ENCODE measurements at regions not wholly inside any gene's neighbourhood (a gene's known extent, or its start where the extent isn't known, plus 50 kb on each side); places are given as distances from the start of the nearest gene placed in this dataset.
"Not testable (repeated sequence)": the region's sequence is repeated elsewhere in the genome, so short reads cannot be mapped to it uniquely, and the experiment has no call there.

DNA sequence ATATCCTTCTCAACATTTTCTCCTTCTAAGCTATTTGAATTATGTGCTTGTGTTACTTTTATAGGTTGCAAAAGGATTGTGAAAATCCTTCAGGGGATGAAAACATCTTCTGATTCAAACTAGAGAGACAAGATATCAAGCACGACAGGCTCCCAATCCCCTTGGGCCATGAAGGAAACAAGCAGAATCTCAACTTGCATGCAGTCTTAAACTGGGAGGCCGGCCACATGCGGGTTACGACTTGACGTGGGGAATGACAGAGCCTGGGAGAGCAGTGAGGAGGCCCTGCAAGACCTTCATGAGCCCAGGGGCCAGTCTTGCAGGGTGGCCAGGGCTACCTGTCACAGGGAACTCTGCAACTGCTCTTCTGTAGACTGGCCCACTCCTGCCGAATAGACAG lies 94.4 kb downstream of the SCN11A start:
- intact Hi-C loops (cut with DNase I; ENCODE audit: low total_unique reads) = no loop called here
- H3K4me3 ChIP-seq (ENCODE audit: low read depth, poor library complexity, severe bottlenecking) = no peak overlapping the region
- DNase-seq (ENCODE audit: low spot score in 2 of 2) = no peak
- no peak for TF ChIP-seq POLR2A (IDR thresholded peaks at IDR 0.05)
- WGBS, 2 donors = 45 to 49% methylated on average over 6 of the region's 6 CpGs

GRCh38 chr3:38952721-38953120 lies 99.0 kb downstream of the SCN11A start:
- DNase-seq (ENCODE audit: low spot score in 2 of 2) = no peak
- H3K4me3 ChIP-seq (ENCODE audit: low read depth, poor library complexity, severe bottlenecking) = no peak overlapping the region
- TF ChIP-seq POLR2A (IDR thresholded peaks at IDR 0.05) = no peak
- TF ChIP-seq, protein P1, sequence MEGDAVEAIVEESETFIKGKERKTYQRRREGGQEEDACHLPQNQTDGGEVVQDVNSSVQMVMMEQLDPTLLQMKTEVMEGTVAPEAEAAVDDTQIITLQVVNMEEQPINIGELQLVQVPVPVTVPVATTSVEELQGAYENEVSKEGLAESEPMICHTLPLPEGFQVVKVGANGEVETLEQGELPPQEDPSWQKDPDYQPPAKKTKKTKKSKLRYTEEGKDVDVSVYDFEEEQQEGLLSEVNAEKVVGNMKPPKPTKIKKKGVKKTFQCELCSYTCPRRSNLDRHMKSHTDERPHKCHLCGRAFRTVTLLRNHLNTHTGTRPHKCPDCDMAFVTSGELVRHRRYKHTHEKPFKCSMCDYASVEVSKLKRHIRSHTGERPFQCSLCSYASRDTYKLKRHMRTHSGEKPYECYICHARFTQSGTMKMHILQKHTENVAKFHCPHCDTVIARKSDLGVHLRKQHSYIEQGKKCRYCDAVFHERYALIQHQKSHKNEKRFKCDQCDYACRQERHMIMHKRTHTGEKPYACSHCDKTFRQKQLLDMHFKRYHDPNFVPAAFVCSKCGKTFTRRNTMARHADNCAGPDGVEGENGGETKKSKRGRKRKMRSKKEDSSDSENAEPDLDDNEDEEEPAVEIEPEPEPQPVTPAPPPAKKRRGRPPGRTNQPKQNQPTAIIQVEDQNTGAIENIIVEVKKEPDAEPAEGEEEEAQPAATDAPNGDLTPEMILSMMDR (IDR thresholded peaks at IDR 0.05) = no peak
- 88 to 97% methylated on average over 1 of the region's 1 CpG for WGBS, 2 donors
- intact Hi-C loops (cut with DNase I; ENCODE audit: low total_unique reads) = no loop called here

DNA sequence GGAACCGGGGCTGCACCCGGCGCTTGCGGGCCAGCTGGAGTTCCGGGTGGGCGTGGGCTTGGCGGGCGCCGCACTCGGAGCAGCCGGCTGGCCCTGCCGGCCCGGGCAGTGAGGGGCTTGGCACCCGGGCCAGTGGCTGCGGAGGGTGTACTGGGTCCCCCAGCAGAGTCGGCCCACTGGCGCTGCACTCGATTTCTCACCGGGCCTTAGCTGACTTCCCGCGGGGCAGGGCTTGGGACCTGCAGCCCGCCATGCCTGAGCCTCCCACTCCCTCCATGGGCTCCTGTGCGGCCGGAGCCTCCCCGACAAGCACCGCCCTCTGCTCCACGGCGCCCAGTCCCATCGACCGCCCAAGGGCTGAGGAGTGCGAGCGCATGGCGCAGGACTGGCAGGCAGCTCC lies 100.6 kb downstream of the SCN11A start:
- DNase-seq (ENCODE audit: low spot score in 2 of 2); intact Hi-C loops (cut with DNase I; ENCODE audit: low total_unique reads); H3K4me3 ChIP-seq (ENCODE audit: low read depth, poor library complexity, severe bottlenecking): not testable (repeated sequence)
- WGBS, 2 donors = 93% methylated on average over 3 to 20 of the region's 33 CpGs

GRCh38 chr3:38950581-38950980 lies 101.2 kb downstream of the SCN11A start:
- intact Hi-C loops (cut with DNase I; ENCODE audit: low total_unique reads) = no loop called here
- TF ChIP-seq, protein P1 (IDR thresholded peaks at IDR 0.05) = no peak
- no peak for TF ChIP-seq POLR2A (IDR thresholded peaks at IDR 0.05)
- no peak for DNase-seq (ENCODE audit: low spot score in 2 of 2)
- no peak overlapping the region for H3K4me3 ChIP-seq (ENCODE audit: low read depth, poor library complexity, severe bottlenecking)
- 94 to 95% methylated on average over 5 of the region's 5 CpGs for WGBS, 2 donors

DNA sequence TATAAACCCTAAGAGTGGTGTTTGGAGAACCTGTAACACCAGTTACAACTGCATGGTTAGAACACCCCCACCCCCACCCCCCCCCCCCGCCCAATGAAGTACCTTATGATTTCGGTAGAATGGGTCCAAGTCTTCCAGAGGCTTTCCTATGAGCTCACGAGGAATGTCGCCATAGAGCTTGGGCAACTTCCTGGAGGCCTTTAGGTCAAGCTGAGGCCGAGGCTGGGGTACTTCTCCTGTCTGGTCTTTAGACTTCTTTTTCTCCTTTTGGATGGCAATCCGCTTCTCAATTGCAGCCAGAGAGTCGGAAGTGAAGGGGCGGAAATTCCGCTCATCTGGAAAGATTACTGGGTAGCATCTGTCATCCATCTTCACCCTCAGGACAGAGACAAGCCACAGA lies 101.8 kb downstream of the SCN11A start:
- intact Hi-C loops (cut with DNase I; ENCODE audit: low total_unique reads) = no loop called here
- H3K4me3 ChIP-seq (ENCODE audit: low read depth, poor library complexity, severe bottlenecking) = no peak overlapping the region
- DNase-seq (ENCODE audit: low spot score in 2 of 2) = no peak
- WGBS, 2 donors = 82 to 86% methylated on average over 9 of the region's 9 CpGs
- TF ChIP-seq POLR2A (IDR thresholded peaks at IDR 0.05) = no peak
- TF ChIP-seq, protein P1 (IDR thresholded peaks at IDR 0.05) = no peak

- DNase-seq (ENCODE audit: low spot score in 2 of 2) = no peak
- WGBS, 2 donors = 26 to 32% methylated on average over 3 of the region's 3 CpGs
- intact Hi-C loops (cut with DNase I; ENCODE audit: low total_unique reads) = no loop called here
- no peak for TF ChIP-seq POLR2A (IDR thresholded peaks at IDR 0.05)
- TF ChIP-seq, protein P1 (IDR thresholded peaks at IDR 0.05) = no peak
- H3K4me3 ChIP-seq (ENCODE audit: low read depth, poor library complexity, severe bottlenecking) = no peak overlapping the region
Measured at GRCh38 chr3:38940394-38940793, 111.3 kb downstream of the SCN11A start.

GRCh38 chr3:38925351-38925750 lies 109.3 kb upstream of the SCN10A start:
- TF ChIP-seq, protein P1 (IDR thresholded peaks at IDR 0.05) = no peak
- no peak for TF ChIP-seq POLR2A (IDR thresholded peaks at IDR 0.05)
- H3K4me3 ChIP-seq (ENCODE audit: low read depth, poor library complexity, severe bottlenecking) = no peak overlapping the region
- intact Hi-C loops (cut with DNase I; ENCODE audit: low total_unique reads) = no loop called here
- WGBS, 2 donors = 60 to 73% methylated on average over 6 of the region's 6 CpGs
- no peak for DNase-seq (ENCODE audit: low spot score in 2 of 2)

Measured in lower leg skin (tissue), 4 donors.